ENCODE measurements at regions not wholly inside any gene's neighbourhood (a gene's known extent, or its start where the extent isn't known, plus 50 kb on each side); places are given as distances from the start of the nearest gene placed in this dataset.

DNA sequence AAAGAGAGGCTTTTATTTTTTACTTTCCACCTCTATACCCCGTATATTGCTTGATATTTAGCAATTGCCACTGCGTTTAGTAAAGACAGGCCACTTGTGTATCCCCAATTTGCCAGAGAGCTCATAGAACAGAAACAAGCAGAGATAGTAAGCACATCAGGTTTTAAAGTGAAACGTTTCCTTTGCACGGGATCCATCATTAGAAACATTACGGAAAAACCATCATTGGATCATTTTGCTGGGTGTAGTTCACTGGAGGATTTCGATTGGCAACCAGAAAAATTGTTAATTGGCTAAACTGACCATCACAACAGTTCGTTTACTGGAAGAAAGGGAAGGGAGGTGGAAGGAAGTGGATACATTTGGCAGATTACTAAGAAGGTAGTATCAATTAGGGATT, 149.4 kb upstream of the STK32A start:
- DNase-seq, result no peak
- peaks cover 0 to 6% (median 0%) of the 10 kb centered on the region in 7 donors for H3K9me3 Mint-ChIP-seq
- no peaks in the 10 kb centered on the region for H3K36me3 Mint-ChIP-seq
- no peak overlapping the region for H3K27ac Mint-ChIP-seq
- Histone ChIP-seq H3K27me3 (ENCODE audit: control insufficient read depth, insufficient read depth, low read length) (no peaks in the 10 kb centered on the region), H3K4me3 (ENCODE audit: low read depth, low read length) (no peak overlapping the region), H3K4me1 (ENCODE audit: control insufficient read depth, insufficient read depth, low read length, poor library complexity, severe bottlenecking) (no peaks in the 10 kb centered on the region), H3K9me3 (ENCODE audit: control insufficient read depth in 2 of 2, low read length in 2 of 2) (no peaks in the 10 kb centered on the region), H3K36me3 (ENCODE audit: control insufficient read depth, insufficient read depth, low read length) (no peaks in the 10 kb centered on the region), H3K27ac (ENCODE audit: insufficient read depth, low read length, poor library complexity, severe bottlenecking) (no peak overlapping the region)
- no peaks in the 10 kb centered on the region for H3K4me1 Mint-ChIP-seq
- H3K4me3 Mint-ChIP-seq, result no peak overlapping the region
- ATAC-seq (ENCODE audit: low read depth in 2 of 2), result no peak
- no peaks in the 10 kb centered on the region for H3K27me3 Mint-ChIP-seq

- Mint-ChIP-seq H3K27me3 (no peaks in the 10 kb centered on the region), H3K4me3 (no peak overlapping the region), H3K36me3 (no peaks in the 10 kb centered on the region), H3K9me3 (peaks cover 0 to 6% (median 0%) of the 10 kb centered on the region in 7 donors), H3K27ac (no peak overlapping the region), H3K4me1 (no peaks in the 10 kb centered on the region)
- no peaks in the 10 kb centered on the region for H3K27me3 ChIP-seq (ENCODE audit: control insufficient read depth, insufficient read depth, low read length)
- ATAC-seq (ENCODE audit: low read depth in 2 of 2) (no peak), DNase-seq (no peak)
- H3K4me1 ChIP-seq (ENCODE audit: control insufficient read depth, insufficient read depth, low read length, poor library complexity, severe bottlenecking), result no peaks in the 10 kb centered on the region
- no peak overlapping the region for H3K4me3 ChIP-seq (ENCODE audit: low read depth, low read length)
- no peak overlapping the region for H3K27ac ChIP-seq (ENCODE audit: insufficient read depth, low read length, poor library complexity, severe bottlenecking)
- H3K36me3 ChIP-seq (ENCODE audit: control insufficient read depth, insufficient read depth, low read length), result no peaks in the 10 kb centered on the region
- H3K9me3 ChIP-seq (ENCODE audit: control insufficient read depth in 2 of 2, low read length in 2 of 2), result no peaks in the 10 kb centered on the region
Observed at GRCh38 chr5:147092044-147092443, 142.8 kb upstream of the STK32A start.

- H3K4me3 Mint-ChIP-seq, result no peak overlapping the region
Observed at GRCh38 chr5:147093138-147093537, 141.7 kb upstream of the STK32A start.

DNA sequence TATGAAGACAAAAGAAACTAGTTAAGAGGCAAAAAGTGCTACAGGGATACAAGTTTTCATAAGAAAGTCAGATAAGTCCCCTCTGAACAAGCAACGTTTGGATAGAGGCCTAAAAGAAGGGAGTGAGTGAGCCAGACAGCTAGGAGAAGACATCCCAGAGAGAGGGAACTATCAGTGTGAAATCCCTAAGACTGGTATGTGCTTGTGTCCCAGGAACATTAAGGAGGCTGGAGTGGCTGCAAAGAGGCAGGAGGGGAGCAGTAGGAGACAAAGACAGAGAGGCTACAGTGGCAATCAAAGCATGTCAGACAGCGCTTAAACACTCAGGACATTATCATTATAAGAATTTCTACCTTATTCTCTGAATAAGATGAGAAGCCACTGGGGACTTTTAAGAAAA, 139.1 kb upstream of the STK32A start:
- no peak overlapping the region for H3K27ac Mint-ChIP-seq
- no peaks in the 10 kb centered on the region for H3K27me3 Mint-ChIP-seq
- no peaks in the 10 kb centered on the region for H3K27me3 ChIP-seq (ENCODE audit: control insufficient read depth, insufficient read depth, low read length)
- H3K4me1 ChIP-seq (ENCODE audit: control insufficient read depth, insufficient read depth, low read length, poor library complexity, severe bottlenecking), result no peaks in the 10 kb centered on the region
- H3K36me3 Mint-ChIP-seq, result no peaks in the 10 kb centered on the region
- DNase-seq, result no peak
- no peaks in the 10 kb centered on the region for H3K36me3 ChIP-seq (ENCODE audit: control insufficient read depth, insufficient read depth, low read length)
- H3K4me1 Mint-ChIP-seq, result no peaks in the 10 kb centered on the region
- no peaks in the 10 kb centered on the region for H3K9me3 ChIP-seq (ENCODE audit: control insufficient read depth in 2 of 2, low read length in 2 of 2)
- no peak overlapping the region for H3K4me3 ChIP-seq (ENCODE audit: low read depth, low read length)
- H3K4me3 Mint-ChIP-seq, result no peak overlapping the region
- ATAC-seq (ENCODE audit: low read depth in 2 of 2), result no peak
- peaks cover 0 to 2% (median 0%) of the 10 kb centered on the region in 7 donors for H3K9me3 Mint-ChIP-seq
- H3K27ac ChIP-seq (ENCODE audit: insufficient read depth, low read length, poor library complexity, severe bottlenecking), result no peak overlapping the region

More at GRCh38 chr5:147093138-147093537, 141.7 kb upstream of the STK32A start:
- DNase-seq, result no peak
- no peak overlapping the region for H3K27ac Mint-ChIP-seq
- H3K27me3 Mint-ChIP-seq, result no peaks in the 10 kb centered on the region
- H3K4me1 Mint-ChIP-seq, result no peaks in the 10 kb centered on the region
- H3K9me3 ChIP-seq (ENCODE audit: control insufficient read depth in 2 of 2, low read length in 2 of 2), result no peaks in the 10 kb centered on the region
- H3K27ac ChIP-seq (ENCODE audit: insufficient read depth, low read length, poor library complexity, severe bottlenecking), result no peak overlapping the region
- no peak for ATAC-seq (ENCODE audit: low read depth in 2 of 2)
- H3K36me3 Mint-ChIP-seq, result no peaks in the 10 kb centered on the region
- peaks cover 0 to 3% (median 0%) of the 10 kb centered on the region in 7 donors for H3K9me3 Mint-ChIP-seq
- H3K36me3 ChIP-seq (ENCODE audit: control insufficient read depth, insufficient read depth, low read length), result no peaks in the 10 kb centered on the region
- H3K4me3 ChIP-seq (ENCODE audit: low read depth, low read length), result no peak overlapping the region
- no peaks in the 10 kb centered on the region for H3K27me3 ChIP-seq (ENCODE audit: control insufficient read depth, insufficient read depth, low read length)
- H3K4me1 ChIP-seq (ENCODE audit: control insufficient read depth, insufficient read depth, low read length, poor library complexity, severe bottlenecking), result no peaks in the 10 kb centered on the region

DNA sequence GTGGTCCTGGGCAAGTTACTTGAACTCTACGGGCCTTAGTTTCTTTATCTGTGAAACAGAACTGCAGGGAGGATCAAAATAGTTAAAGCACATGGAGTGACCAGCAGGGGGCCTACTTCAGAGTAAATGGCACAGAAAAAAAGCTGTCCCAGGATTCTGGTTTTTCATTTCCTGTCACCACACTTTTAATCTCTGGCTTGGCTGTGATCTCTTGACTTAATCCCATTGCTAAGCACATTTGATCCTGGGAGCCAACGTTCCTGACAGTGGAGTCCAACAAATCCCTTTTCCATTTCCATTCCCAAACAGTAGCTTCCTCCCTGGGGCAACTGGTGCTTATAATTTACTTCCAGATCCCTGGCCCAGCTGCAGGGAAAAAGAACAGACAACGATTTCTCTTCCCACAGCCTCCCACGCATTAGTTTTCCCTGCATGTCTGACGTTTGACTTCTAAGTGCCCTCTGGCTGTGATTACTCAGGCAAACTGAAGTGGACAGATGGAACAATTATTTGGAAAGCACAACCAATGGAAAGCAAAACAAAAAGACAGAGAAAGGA, 136.5 kb upstream of the STK32A start:
- Histone ChIP-seq H3K9me3 (ENCODE audit: control insufficient read depth in 2 of 2, low read length in 2 of 2) (no peaks in the 10 kb centered on the region), H3K27ac (ENCODE audit: insufficient read depth, low read length, poor library complexity, severe bottlenecking) (no peak overlapping the region), H3K4me1 (ENCODE audit: control insufficient read depth, insufficient read depth, low read length, poor library complexity, severe bottlenecking) (no peaks in the 10 kb centered on the region), H3K4me3 (ENCODE audit: low read depth, low read length) (no peak overlapping the region), H3K27me3 (ENCODE audit: control insufficient read depth, insufficient read depth, low read length) (no peaks in the 10 kb centered on the region), H3K36me3 (ENCODE audit: control insufficient read depth, insufficient read depth, low read length) (no peaks in the 10 kb centered on the region)
- Mint-ChIP-seq H3K36me3 (no peaks in the 10 kb centered on the region), H3K27me3 (no peaks in the 10 kb centered on the region), H3K27ac (no peak overlapping the region), H3K4me1 (no peaks in the 10 kb centered on the region), H3K9me3 (peaks cover 0 to 5% (median 0%) of the 10 kb centered on the region in 7 donors), H3K4me3 (no peak overlapping the region)
- DNase-seq (peak in 1 of 3 donors; percentile 24), ATAC-seq (ENCODE audit: low read depth in 2 of 2) (no peak)

DNA sequence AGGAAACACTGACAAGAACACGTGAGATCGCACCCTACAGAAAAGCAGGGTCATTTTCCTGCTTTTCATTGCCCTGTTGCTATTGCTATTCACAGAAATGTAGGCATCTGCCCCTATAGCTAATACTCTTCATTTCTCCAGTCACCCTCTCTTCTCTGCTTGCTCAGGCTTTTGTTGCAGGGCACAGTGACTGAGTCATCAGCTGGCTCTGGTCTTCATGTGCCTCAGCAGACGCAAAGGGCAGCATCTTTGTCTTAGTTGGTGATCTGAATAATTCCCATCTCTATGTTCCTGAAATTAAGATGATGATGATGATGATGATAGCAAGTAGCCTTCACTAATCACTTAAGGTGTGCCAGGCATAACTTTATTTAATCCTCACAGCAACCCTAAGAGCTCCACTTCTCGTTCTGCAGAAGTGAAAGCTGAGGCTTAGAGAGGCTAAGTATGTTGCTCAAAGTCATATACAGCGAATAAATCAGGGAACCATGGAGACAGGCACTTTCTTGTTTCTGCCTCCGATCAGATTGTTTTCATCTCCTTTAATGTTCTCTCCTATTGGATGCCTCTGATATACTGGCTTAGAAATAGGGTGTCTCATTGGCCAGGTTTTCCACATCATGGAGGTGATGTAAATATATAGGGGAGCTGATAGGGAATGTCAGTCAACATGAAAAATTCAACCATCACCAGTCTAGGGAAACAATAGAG, 133.0 kb upstream of the STK32A start:
- no peaks in the 10 kb centered on the region for H3K9me3 ChIP-seq (ENCODE audit: control insufficient read depth in 2 of 2, low read length in 2 of 2)
- no peaks in the 10 kb centered on the region for H3K27me3 ChIP-seq (ENCODE audit: control insufficient read depth, insufficient read depth, low read length)
- ATAC-seq (ENCODE audit: low read depth in 2 of 2) (no peak), DNase-seq (no peak)
- no peaks in the 10 kb centered on the region for H3K36me3 ChIP-seq (ENCODE audit: control insufficient read depth, insufficient read depth, low read length)
- Mint-ChIP-seq H3K4me1 (no peaks in the 10 kb centered on the region), H3K27me3 (peaks cover 3% of the 10 kb centered on the region), H3K36me3 (no peaks in the 10 kb centered on the region), H3K27ac (no peak overlapping the region), H3K9me3 (peaks cover 0 to 2% (median 0%) of the 10 kb centered on the region in 7 donors), H3K4me3 (no peak overlapping the region)
- H3K4me1 ChIP-seq (ENCODE audit: control insufficient read depth, insufficient read depth, low read length, poor library complexity, severe bottlenecking), result no peaks in the 10 kb centered on the region
- H3K27ac ChIP-seq (ENCODE audit: insufficient read depth, low read length, poor library complexity, severe bottlenecking), result no peak overlapping the region
- H3K4me3 ChIP-seq (ENCODE audit: low read depth, low read length), result no peak overlapping the region

DNA sequence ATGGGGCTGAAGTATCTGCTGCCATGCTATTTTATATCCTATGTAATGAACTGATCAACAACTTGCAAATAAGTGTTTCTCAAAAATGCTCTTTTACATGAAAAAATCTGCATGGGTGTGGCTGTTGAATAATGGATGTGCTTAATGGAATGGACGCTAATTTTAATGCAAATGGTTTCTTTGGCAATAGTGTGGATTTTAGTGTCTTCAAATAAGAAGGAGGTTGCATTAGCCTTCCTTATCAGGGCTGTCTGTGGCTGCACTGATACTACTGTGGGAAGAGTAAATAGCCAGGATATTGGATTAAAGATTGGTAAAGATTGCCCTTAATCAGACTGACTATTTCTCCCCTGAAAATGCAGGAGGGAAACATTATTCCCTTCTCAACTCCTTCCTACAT, 121.9 kb upstream of the STK32A start:
- ATAC-seq (ENCODE audit: low read depth in 2 of 2) (no peak), DNase-seq (no peak)
- peaks cover 0 to 3% (median 0%) of the 10 kb centered on the region in 7 donors for H3K9me3 Mint-ChIP-seq
- no peaks in the 10 kb centered on the region for H3K36me3 Mint-ChIP-seq
- H3K27me3 ChIP-seq (ENCODE audit: control insufficient read depth, insufficient read depth, low read length), result no peaks in the 10 kb centered on the region
- H3K27ac Mint-ChIP-seq, result no peak overlapping the region
- no peak overlapping the region for H3K4me3 Mint-ChIP-seq
- no peak overlapping the region for H3K27ac ChIP-seq (ENCODE audit: insufficient read depth, low read length, poor library complexity, severe bottlenecking)
- H3K4me1 ChIP-seq (ENCODE audit: control insufficient read depth, insufficient read depth, low read length, poor library complexity, severe bottlenecking), result no peaks in the 10 kb centered on the region
- no peaks in the 10 kb centered on the region for H3K36me3 ChIP-seq (ENCODE audit: control insufficient read depth, insufficient read depth, low read length)
- H3K9me3 ChIP-seq (ENCODE audit: control insufficient read depth in 2 of 2, low read length in 2 of 2), result no peaks in the 10 kb centered on the region
- no peaks in the 10 kb centered on the region for H3K27me3 Mint-ChIP-seq
- H3K4me1 Mint-ChIP-seq, result no peaks in the 10 kb centered on the region
- no peak overlapping the region for H3K4me3 ChIP-seq (ENCODE audit: low read depth, low read length)

DNA sequence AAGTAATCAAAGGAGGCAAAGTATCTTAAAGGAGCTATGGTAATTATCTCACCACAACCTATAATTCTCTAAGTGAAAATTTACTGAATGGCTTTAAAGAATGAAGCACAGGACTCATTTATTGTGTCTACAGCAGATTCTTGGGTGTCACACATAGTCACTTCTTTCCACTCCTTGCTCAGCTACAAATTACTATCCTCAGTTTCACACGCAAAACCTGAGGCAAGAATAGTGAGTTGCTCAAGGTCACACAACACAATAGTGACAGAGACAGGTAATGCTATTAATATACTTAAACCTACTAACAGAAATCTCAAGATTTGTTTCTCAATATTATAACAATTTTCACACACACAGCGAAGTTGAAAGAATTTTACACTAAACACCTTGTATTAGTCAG, 120.9 kb upstream of the STK32A start:
- H3K27ac ChIP-seq (ENCODE audit: insufficient read depth, low read length, poor library complexity, severe bottlenecking), result no peak overlapping the region
- no peak overlapping the region for H3K4me3 ChIP-seq (ENCODE audit: low read depth, low read length)
- H3K9me3 Mint-ChIP-seq, result peaks cover 0 to 3% (median 0%) of the 10 kb centered on the region in 7 donors
- H3K27ac Mint-ChIP-seq, result no peak overlapping the region
- H3K4me1 Mint-ChIP-seq, result no peaks in the 10 kb centered on the region
- H3K36me3 ChIP-seq (ENCODE audit: control insufficient read depth, insufficient read depth, low read length), result no peaks in the 10 kb centered on the region
- no peaks in the 10 kb centered on the region for H3K27me3 Mint-ChIP-seq
- H3K27me3 ChIP-seq (ENCODE audit: control insufficient read depth, insufficient read depth, low read length), result no peaks in the 10 kb centered on the region
- DNase-seq, result no peak
- no peaks in the 10 kb centered on the region for H3K4me1 ChIP-seq (ENCODE audit: control insufficient read depth, insufficient read depth, low read length, poor library complexity, severe bottlenecking)
- no peaks in the 10 kb centered on the region for H3K9me3 ChIP-seq (ENCODE audit: control insufficient read depth in 2 of 2, low read length in 2 of 2)
- H3K4me3 Mint-ChIP-seq, result no peak overlapping the region
- no peak for ATAC-seq (ENCODE audit: low read depth in 2 of 2)
- H3K36me3 Mint-ChIP-seq, result no peaks in the 10 kb centered on the region
